GM18498 (cell line): ENCODE measurements at regions not wholly inside any gene's neighbourhood (a gene's known extent, or its start where the extent isn't known, plus 50 kb on each side); places are given as distances from the start of the nearest gene placed in this dataset.
A peak's percentile ranks its signal among the peaks of the same experiment; 100 is the strongest.

Experiments used
- ATAC-seq: cut with Tn5 transposase; IDR thresholded peaks from one replicate; pipeline ENCODE4 v1.9.1; 2021; ENCODE audit warnings: mild to moderate bottlenecking, moderate library complexity; ENCODE audit not compliant: unreplicated experiment

GRCh38 chr11:33617672-33618350 is 82.8 kb downstream of the C11orf91 start:
- ATAC-seq = no peak

- no peak for ATAC-seq
Measured at GRCh38 chr11:33616552-33616951, 84.1 kb downstream of the C11orf91 start.

- ATAC-seq = no peak
Measured at GRCh38 chr11:33615751-33616150, 84.9 kb downstream of the C11orf91 start.

- no peak for ATAC-seq
Measured at GRCh38 chr11:33613404-33613803, 87.2 kb downstream of the C11orf91 start.

GRCh38 chr11:33610903-33611302 is 89.7 kb downstream of the C11orf91 start:
- ATAC-seq = no peak

GRCh38 chr11:33608386-33608785 is 92.2 kb downstream of the C11orf91 start:
- no peak for ATAC-seq

GRCh38 chr11:33606762-33607161 is 93.9 kb downstream of the C11orf91 start:
- no peak for ATAC-seq

- no peak for ATAC-seq
Measured at GRCh38 chr11:33605703-33606102, 94.9 kb downstream of the C11orf91 start.

GRCh38 chr11:33598426-33599069 is 102.1 kb downstream of the C11orf91 start:
- ATAC-seq = no peak

- no peak for ATAC-seq
Measured at GRCh38 chr11:33594188-33594587, 106.4 kb downstream of the C11orf91 start.

- no peak for ATAC-seq
Measured at GRCh38 chr11:33590441-33590840, 110.2 kb downstream of the C11orf91 start.

- no peak for ATAC-seq
Measured at GRCh38 chr11:33588056-33588455, 112.6 kb downstream of the C11orf91 start.

- ATAC-seq = no peak
Measured at GRCh38 chr11:33585586-33586209, 114.9 kb downstream of the C11orf91 start.

- ATAC-seq = no peak
Measured at GRCh38 chr11:33582636-33583325, 117.8 kb downstream of the C11orf91 start.

GRCh38 chr11:33579101-33579500 is 121.5 kb downstream of the C11orf91 start:
- no peak for ATAC-seq

GRCh38 chr11:33577204-33577603 is 123.4 kb downstream of the C11orf91 start:
- no peak for ATAC-seq

GRCh38 chr11:33575311-33575710 is 125.3 kb downstream of the C11orf91 start:
- peak; percentile 68 for ATAC-seq

GRCh38 chr11:33574331-33574730 is 126.3 kb downstream of the C11orf91 start:
- no peak for ATAC-seq

- ATAC-seq = no peak
Measured at GRCh38 chr11:33569333-33569732, 131.3 kb downstream of the C11orf91 start.

GRCh38 chr11:33567004-33567403 is 133.6 kb downstream of the C11orf91 start:
- ATAC-seq = no peak

GRCh38 chr11:33564856-33565453 is 135.7 kb downstream of the C11orf91 start:
- no peak for ATAC-seq
